B cell (primary cell): ENCODE measurements at regions not wholly inside any gene's neighbourhood (a gene's known extent, or its start where the extent isn't known, plus 50 kb on each side); places are given as distances from the start of the nearest gene placed in this dataset.

ENCODE experiments used
- EZH2 ChIP-seq: IDR thresholded peaks from 2 replicates; pipeline ENCODE4 v1.6.1; 2012; ENCODE audit warnings: borderline replicate concordance, low read depth, mild to moderate bottlenecking, moderate library complexity, low read length; ENCODE audit not compliant: insufficient read depth, poor library complexity, severe bottlenecking
- TF ChIP-seq, protein P1 (sequence below): fragments of 200-600 bp; IDR thresholded peaks from one replicate; pipeline ENCODE4 v1.8.0; 2022; ENCODE audit warnings: antibody characterized with exemption, mild to moderate bottlenecking

DNA sequence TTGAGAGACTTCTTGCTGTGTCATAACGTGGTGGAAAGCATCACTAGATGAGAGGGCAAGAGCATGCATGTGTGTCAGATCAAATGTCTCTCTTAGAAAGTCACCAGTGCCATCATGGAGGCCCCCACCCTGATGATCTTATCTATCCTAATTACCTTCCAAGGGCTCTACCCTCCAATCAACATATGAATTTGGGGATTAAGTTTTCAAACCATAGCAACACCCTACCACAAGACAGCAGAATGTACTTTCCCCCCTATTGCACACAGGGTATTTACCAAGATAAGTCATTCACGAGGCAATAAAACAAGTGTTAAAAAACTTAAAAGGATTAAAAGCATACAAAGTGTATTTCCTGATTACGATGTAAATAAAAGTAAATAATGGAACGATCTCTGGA lies 515.6 kb downstream of the LMO4 start:
- no peak for TF ChIP-seq EZH2
- TF ChIP-seq, protein P1, sequence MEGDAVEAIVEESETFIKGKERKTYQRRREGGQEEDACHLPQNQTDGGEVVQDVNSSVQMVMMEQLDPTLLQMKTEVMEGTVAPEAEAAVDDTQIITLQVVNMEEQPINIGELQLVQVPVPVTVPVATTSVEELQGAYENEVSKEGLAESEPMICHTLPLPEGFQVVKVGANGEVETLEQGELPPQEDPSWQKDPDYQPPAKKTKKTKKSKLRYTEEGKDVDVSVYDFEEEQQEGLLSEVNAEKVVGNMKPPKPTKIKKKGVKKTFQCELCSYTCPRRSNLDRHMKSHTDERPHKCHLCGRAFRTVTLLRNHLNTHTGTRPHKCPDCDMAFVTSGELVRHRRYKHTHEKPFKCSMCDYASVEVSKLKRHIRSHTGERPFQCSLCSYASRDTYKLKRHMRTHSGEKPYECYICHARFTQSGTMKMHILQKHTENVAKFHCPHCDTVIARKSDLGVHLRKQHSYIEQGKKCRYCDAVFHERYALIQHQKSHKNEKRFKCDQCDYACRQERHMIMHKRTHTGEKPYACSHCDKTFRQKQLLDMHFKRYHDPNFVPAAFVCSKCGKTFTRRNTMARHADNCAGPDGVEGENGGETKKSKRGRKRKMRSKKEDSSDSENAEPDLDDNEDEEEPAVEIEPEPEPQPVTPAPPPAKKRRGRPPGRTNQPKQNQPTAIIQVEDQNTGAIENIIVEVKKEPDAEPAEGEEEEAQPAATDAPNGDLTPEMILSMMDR = no peak
